Prostate gland (tissue), 2 donors: ENCODE measurements at regions not wholly inside any gene's neighbourhood (a gene's known extent, or its start where the extent isn't known, plus 50 kb on each side); places are given as distances from the start of the nearest gene placed in this dataset.

ENCODE experiments used
- CTCF ChIP-seq, 4 experiments: fragments of 200-600 bp in 2 of 4; fragments of 450-650 bp in 2 of 4; sonication (generic) in 2 of 4; IDR thresholded peaks; 1 replicate in 3 of 4; 2 replicates in 1 of 4; pipeline ENCODE4 v1.5.1; 2016 to 2019; ENCODE audit warnings: antibody characterized with exemption in 4 of 4, mild to moderate bottlenecking in 2 of 4, moderate library complexity in 2 of 4
- POLR2A ChIP-seq: fragments of 450-650 bp; IDR thresholded peaks from one replicate; pipeline ENCODE4 v1.6.1; 2016; ENCODE audit warnings: antibody characterized with exemption, mild to moderate bottlenecking
- POLR2AphosphoS5 ChIP-seq: sonication (generic); formaldehyde crosslinking; IDR thresholded peaks from one replicate; pipeline ENCODE4 v1.6.1; 2017; ENCODE audit warnings: antibody characterized with exemption

GRCh38 chr2:199186301-199186751 lies 271.4 kb downstream of the SATB2 start:
- TF ChIP-seq CTCF (IDR thresholded peaks at IDR 0.05) (no peak), POLR2A (no peak), POLR2AphosphoS5 (no peak)
